Limb (tissue), 2 donors: ENCODE measurements at regions not wholly inside any gene's neighbourhood (a gene's known extent, or its start where the extent isn't known, plus 50 kb on each side); places are given as distances from the start of the nearest gene placed in this dataset.
"Not testable (repeated sequence)": the region's sequence is repeated elsewhere in the genome, so short reads cannot be mapped to it uniquely, and the experiment has no call there.

Experiments used
- DNase-seq, 2 donors: peaks; one replicate each; pipeline ENCODE4 v3.0.0-alpha.2; 2016; ENCODE audit errors: extremely low spot score in 2 of 2

GRCh38 chr9:115533511-115533910, 415.6 kb upstream of the TNC start:
- peak in 1 of 2 donors; percentile 30 for DNase-seq

GRCh38 chr9:115540091-115540490, 422.1 kb upstream of the TNC start:
- DNase-seq: peak in 1 of 2 donors; percentile 27

GRCh38 chr9:115543511-115543910, 425.6 kb upstream of the TNC start:
- no peak for DNase-seq

- DNase-seq: no peak
These were observed 430.8 kb upstream of the TNC start for GRCh38 chr9:115548609-115549260.

GRCh38 chr9:115551396-115551795, 433.4 kb upstream of the TNC start:
- DNase-seq: peak in 1 of 2 donors; percentile 30

- DNase-seq: no peak
These were observed 435.3 kb upstream of the TNC start for GRCh38 chr9:115553060-115553773.

GRCh38 chr9:115556432-115556831, 438.5 kb upstream of the TNC start:
- no peak for DNase-seq

GRCh38 chr9:115575147-115575546, 457.2 kb upstream of the TNC start:
- no peak for DNase-seq

- DNase-seq: not testable (repeated sequence)
These were observed 467.5 kb upstream of the TNC start for GRCh38 chr9:115585458-115585857.

- no peak for DNase-seq
These were observed 469.4 kb upstream of the TNC start for GRCh38 chr9:115587310-115587709.

- DNase-seq: no peak
These were observed 472.1 kb upstream of the TNC start for GRCh38 chr9:115590011-115590410.

- DNase-seq: peak; percentile 61 to 92
These were observed 473.6 kb upstream of the TNC start for GRCh38 chr9:115591584-115591984.

GRCh38 chr9:115593587-115594091, 475.7 kb upstream of the TNC start:
- peak; percentile 34 to 81 for DNase-seq

- no peak for DNase-seq
These were observed 476.6 kb upstream of the TNC start for GRCh38 chr9:115594557-115594956.

- DNase-seq: peak; percentile 55 to 64
These were observed 478.2 kb upstream of the TNC start for GRCh38 chr9:115596021-115596745.

- no peak for DNase-seq
These were observed 478.8 kb upstream of the TNC start for GRCh38 chr9:115596746-115597080.

- no peak for DNase-seq
These were observed 479.5 kb upstream of the TNC start for GRCh38 chr9:115597330-115597895.

GRCh38 chr9:115598751-115599150, 480.8 kb upstream of the TNC start:
- DNase-seq: no peak

- no peak for DNase-seq
These were observed 481.9 kb upstream of the TNC start for GRCh38 chr9:115599898-115600297.

GRCh38 chr9:115601434-115601833, 483.5 kb upstream of the TNC start:
- no peak for DNase-seq

- no peak for DNase-seq
These were observed 487.0 kb upstream of the TNC start for GRCh38 chr9:115604831-115605483.

- DNase-seq: no peak
These were observed 488.9 kb upstream of the TNC start for GRCh38 chr9:115606838-115607237.
